ENCODE measurements at regions not wholly inside any gene's neighbourhood (a gene's known extent, or its start where the extent isn't known, plus 50 kb on each side); places are given as distances from the start of the nearest gene placed in this dataset.

DNA sequence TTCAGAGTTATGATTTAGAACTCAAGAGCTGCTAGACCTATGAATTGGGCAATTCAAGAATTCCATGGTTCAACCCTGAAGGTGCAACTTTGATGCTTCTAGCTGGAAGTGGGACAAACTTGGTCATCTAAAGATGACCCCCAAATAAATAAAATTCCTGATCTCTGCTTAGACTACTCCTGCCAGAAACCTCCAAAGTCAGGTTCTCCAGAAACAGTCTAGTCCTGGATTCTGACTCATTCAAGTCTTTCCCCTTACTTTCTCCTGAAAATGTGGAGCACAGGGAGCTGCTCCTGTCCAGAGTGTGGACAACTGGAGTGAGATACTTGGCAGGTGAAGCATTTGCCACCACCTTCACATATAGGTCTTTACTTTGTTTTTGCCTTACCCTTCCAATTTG is 557.7 kb upstream of the TNP1 start:
- TF ChIP-seq, protein P1, sequence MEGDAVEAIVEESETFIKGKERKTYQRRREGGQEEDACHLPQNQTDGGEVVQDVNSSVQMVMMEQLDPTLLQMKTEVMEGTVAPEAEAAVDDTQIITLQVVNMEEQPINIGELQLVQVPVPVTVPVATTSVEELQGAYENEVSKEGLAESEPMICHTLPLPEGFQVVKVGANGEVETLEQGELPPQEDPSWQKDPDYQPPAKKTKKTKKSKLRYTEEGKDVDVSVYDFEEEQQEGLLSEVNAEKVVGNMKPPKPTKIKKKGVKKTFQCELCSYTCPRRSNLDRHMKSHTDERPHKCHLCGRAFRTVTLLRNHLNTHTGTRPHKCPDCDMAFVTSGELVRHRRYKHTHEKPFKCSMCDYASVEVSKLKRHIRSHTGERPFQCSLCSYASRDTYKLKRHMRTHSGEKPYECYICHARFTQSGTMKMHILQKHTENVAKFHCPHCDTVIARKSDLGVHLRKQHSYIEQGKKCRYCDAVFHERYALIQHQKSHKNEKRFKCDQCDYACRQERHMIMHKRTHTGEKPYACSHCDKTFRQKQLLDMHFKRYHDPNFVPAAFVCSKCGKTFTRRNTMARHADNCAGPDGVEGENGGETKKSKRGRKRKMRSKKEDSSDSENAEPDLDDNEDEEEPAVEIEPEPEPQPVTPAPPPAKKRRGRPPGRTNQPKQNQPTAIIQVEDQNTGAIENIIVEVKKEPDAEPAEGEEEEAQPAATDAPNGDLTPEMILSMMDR (IDR thresholded peaks at IDR 0.05; ENCODE audit: low read depth, low read length), result no peak
- TF ChIP-seq MYC (IDR thresholded peaks at IDR 0.05; ENCODE audit: low read depth, low read length), result no peak
- no peak for TF ChIP-seq POLR2A (IDR thresholded peaks at IDR 0.05; ENCODE audit: extremely low read depth, insufficient read length)

Measured in NB4 (cell line).